Nephron (organoid): ENCODE measurements at regions not wholly inside any gene's neighbourhood (a gene's known extent, or its start where the extent isn't known, plus 50 kb on each side); places are given as distances from the start of the nearest gene placed in this dataset.

Experiments
- H3K27ac Mint-ChIP-seq, 3 experiments: 2 replicates each; pipeline ENCODE4 v1.8.0; 2020; ENCODE audit warnings: mixed read lengths in 3 of 3, mild to moderate bottlenecking in 2 of 3, moderate library complexity in 1 of 3
- H3K27me3 Mint-ChIP-seq: 2 replicates; pipeline ENCODE4 v1.8.0; 2021; ENCODE audit warnings: low read depth, mild to moderate bottlenecking, moderate library complexity, mixed read lengths
- H3K36me3 Mint-ChIP-seq: 2 replicates; pipeline ENCODE4 v1.8.0; 2020; ENCODE audit warnings: low read depth, mixed read lengths
- H3K4me1 Mint-ChIP-seq: 2 replicates; pipeline ENCODE4 v1.8.0; 2020; ENCODE audit warnings: mixed read lengths
- H3K4me3 Mint-ChIP-seq, 3 experiments: 2 replicates each; pipeline ENCODE4 v1.8.0; 2020; ENCODE audit warnings: mild to moderate bottlenecking in 3 of 3, mixed read lengths in 3 of 3, moderate library complexity in 2 of 3
- H3K9me3 Mint-ChIP-seq: 2 replicates; pipeline ENCODE4 v1.8.0; 2020; ENCODE audit warnings: mixed read lengths
- CTCF ChIP-seq, 3 experiments: fragments of 200-600 bp; sonication (generic); IDR thresholded peaks; one replicate each; pipeline ENCODE4 v1.5.0; 2021; ENCODE audit warnings: antibody characterized with exemption in 3 of 3; ENCODE audit not compliant: unreplicated experiment in 3 of 3

GRCh38 chr13:38176664-38177063 is 173.0 kb upstream of the UFM1 start:
- no peaks in the 10 kb centered on the region for H3K9me3 Mint-ChIP-seq
- no peaks in the 10 kb centered on the region for H3K4me1 Mint-ChIP-seq
- H3K36me3 Mint-ChIP-seq = no peaks in the 10 kb centered on the region
- TF ChIP-seq CTCF (IDR thresholded peaks at IDR 0.05; ENCODE audit: unreplicated experiment in 3 of 3) = no peak
- no peak overlapping the region for H3K4me3 Mint-ChIP-seq
- no peak overlapping the region for H3K27ac Mint-ChIP-seq
- peaks cover 3% of the 10 kb centered on the region for H3K27me3 Mint-ChIP-seq

DNA sequence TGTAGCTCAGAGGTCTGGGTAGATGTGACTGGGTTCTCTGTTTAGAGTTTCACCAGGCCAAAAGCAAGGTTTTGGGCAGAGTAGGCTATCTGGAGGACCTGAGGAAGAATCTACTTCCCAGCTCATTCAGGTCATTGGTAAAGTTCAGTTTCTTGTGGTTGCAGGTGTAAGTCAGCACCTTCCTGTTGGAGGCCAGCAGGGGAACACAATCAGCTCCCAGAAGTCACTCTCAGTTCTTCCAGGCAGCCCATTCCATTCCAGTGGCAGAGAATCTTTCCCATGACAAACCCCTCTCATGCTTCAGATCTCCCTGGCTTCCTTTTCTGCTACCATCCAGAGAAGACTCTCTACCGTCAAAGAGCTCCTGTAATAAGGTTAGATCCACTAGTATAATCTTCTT is 176.2 kb upstream of the UFM1 start:
- no peak for TF ChIP-seq CTCF (IDR thresholded peaks at IDR 0.05; ENCODE audit: unreplicated experiment in 3 of 3)
- Mint-ChIP-seq H3K27me3 (peaks cover 3% of the 10 kb centered on the region), H3K9me3 (no peaks in the 10 kb centered on the region), H3K4me1 (no peaks in the 10 kb centered on the region), H3K27ac (no peak overlapping the region), H3K36me3 (no peaks in the 10 kb centered on the region), H3K4me3 (no peak overlapping the region)

DNA sequence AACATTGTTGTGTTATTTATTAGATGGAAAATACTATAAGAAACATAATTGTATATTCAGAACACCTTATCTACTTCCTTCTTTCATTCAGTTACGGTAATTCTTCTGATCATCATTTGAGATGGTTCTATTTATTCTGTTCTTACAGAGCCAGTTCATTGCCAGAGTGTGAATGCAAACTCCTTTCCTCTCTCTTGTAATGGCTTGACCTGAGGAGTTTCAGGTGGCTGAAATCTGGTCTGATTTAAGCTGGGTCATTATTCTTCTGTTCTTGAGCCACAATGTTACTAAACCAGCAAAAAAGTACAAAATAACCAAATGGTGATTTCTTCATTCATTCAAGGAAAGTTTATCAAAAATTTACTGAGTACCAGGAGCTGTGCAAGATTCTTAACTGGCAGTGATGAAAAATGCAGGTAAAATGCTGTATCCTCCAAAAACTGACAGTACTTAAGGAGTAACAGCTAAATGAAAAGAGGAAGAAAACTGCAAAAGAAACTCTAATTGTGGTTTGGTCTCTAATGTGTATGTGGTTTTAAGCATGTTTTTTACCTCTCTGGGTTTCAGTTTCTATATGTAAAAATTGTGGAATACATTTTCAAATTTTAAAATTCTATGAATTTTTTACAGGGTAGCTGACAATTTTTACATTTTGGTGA is 182.4 kb upstream of the UFM1 start:
- no peak for TF ChIP-seq CTCF (IDR thresholded peaks at IDR 0.05; ENCODE audit: unreplicated experiment in 3 of 3)
- no peaks in the 10 kb centered on the region for H3K4me1 Mint-ChIP-seq
- no peaks in the 10 kb centered on the region for H3K9me3 Mint-ChIP-seq
- H3K27me3 Mint-ChIP-seq = no peaks in the 10 kb centered on the region
- H3K27ac Mint-ChIP-seq = no peak overlapping the region
- H3K36me3 Mint-ChIP-seq = no peaks in the 10 kb centered on the region
- no peak overlapping the region for H3K4me3 Mint-ChIP-seq

DNA sequence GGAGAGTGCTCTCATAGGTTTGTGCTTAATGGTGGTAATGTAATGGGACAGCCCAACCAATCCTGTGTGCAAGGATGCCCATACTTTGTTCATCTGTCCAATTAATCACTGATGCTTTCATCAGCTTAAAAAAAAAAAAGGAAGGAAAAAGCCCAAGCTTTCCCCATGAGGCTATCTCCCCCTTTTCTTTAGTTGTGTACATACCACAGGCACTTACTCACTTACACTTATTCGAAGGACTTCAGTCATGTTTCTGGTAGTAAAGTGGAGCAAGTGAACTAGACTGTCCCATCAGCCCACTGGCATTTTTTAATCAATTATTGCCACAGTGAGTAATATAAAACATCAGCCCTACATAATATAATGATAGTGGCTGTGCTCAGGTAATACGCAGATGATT is 183.5 kb upstream of the UFM1 start:
- no peak for TF ChIP-seq CTCF (IDR thresholded peaks at IDR 0.05; ENCODE audit: unreplicated experiment in 3 of 3)
- H3K9me3 Mint-ChIP-seq = no peaks in the 10 kb centered on the region
- peaks cover 2% of the 10 kb centered on the region for H3K27me3 Mint-ChIP-seq
- H3K4me1 Mint-ChIP-seq = no peaks in the 10 kb centered on the region
- H3K4me3 Mint-ChIP-seq = no peak overlapping the region
- H3K36me3 Mint-ChIP-seq = no peaks in the 10 kb centered on the region
- no peak overlapping the region for H3K27ac Mint-ChIP-seq

DNA sequence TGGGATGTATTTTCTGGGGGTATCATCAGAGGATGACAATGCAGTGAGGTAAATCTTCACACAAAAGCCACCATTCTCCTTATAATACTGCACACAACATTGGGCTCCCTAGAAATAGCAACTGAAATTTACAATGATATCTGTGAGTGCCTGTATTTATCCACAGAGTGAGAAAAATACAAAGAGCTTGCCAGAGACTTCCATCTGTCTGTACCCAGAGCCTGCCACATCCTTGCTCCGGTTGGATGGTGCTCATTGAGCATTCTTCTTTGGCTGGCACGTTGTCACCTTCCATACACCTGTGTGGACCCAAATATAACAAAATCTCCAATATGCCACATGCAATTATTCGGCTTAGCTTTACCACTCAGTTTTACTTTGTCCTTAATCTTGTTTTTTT is 189.5 kb upstream of the UFM1 start:
- H3K4me1 Mint-ChIP-seq = no peaks in the 10 kb centered on the region
- no peaks in the 10 kb centered on the region for H3K9me3 Mint-ChIP-seq
- no peak overlapping the region for H3K4me3 Mint-ChIP-seq
- peaks cover 4% of the 10 kb centered on the region for H3K27me3 Mint-ChIP-seq
- no peak overlapping the region for H3K27ac Mint-ChIP-seq
- H3K36me3 Mint-ChIP-seq = no peaks in the 10 kb centered on the region
- no peak for TF ChIP-seq CTCF (IDR thresholded peaks at IDR 0.05; ENCODE audit: unreplicated experiment in 3 of 3)

GRCh38 chr13:38159710-38160109 is 189.9 kb upstream of the UFM1 start:
- Mint-ChIP-seq H3K36me3 (no peaks in the 10 kb centered on the region), H3K27ac (no peak overlapping the region), H3K4me1 (no peaks in the 10 kb centered on the region), H3K27me3 (peaks cover 4% of the 10 kb centered on the region), H3K4me3 (no peak overlapping the region), H3K9me3 (no peaks in the 10 kb centered on the region)
- TF ChIP-seq CTCF (IDR thresholded peaks at IDR 0.05; ENCODE audit: unreplicated experiment in 3 of 3) = no peak
